ENCODE measurements at regions not wholly inside any gene's neighbourhood (a gene's known extent, or its start where the extent isn't known, plus 50 kb on each side); places are given as distances from the start of the nearest gene placed in this dataset.

- Histone ChIP-seq H3K9me3 (ENCODE audit: control insufficient read depth, insufficient read depth, low read length) (no peaks in the 10 kb centered on the region), H3K27ac (ENCODE audit: low read depth, low read length) (no peak overlapping the region), H3K4me3 (ENCODE audit: low read depth, low read length) (no peak overlapping the region), H3K27me3 (ENCODE audit: control insufficient read depth, insufficient read depth, low read length) (no peaks in the 10 kb centered on the region)
- POLR2A ChIA-PET, result no interaction called here
- no peak for TF ChIP-seq CTCF (IDR thresholded peaks at IDR 0.05; ENCODE audit: low read depth, low read length)
- CTCF ChIA-PET, result no interaction called here
- no peak for DNase-seq (ENCODE audit: low read depth, low spot score)
Observed at GRCh38 chr7:17546592-17546991, 248.1 kb downstream of the AHR start.

GRCh38 chr7:17548014-17548653 is 249.7 kb downstream of the AHR start:
- POLR2A ChIA-PET, result no interaction called here
- H3K27ac ChIP-seq (ENCODE audit: low read depth, low read length), result no peak overlapping the region
- CTCF ChIA-PET, result interaction anchor here (0.6 kb wide), 1 partner anchor 82 kb away, joined by 3 read pairs; no protein-coding TSS in a partner anchor
- H3K4me3 ChIP-seq (ENCODE audit: low read depth, low read length), result no peak overlapping the region
- H3K9me3 ChIP-seq (ENCODE audit: control insufficient read depth, insufficient read depth, low read length), result no peaks in the 10 kb centered on the region
- no peak for TF ChIP-seq CTCF (IDR thresholded peaks at IDR 0.05; ENCODE audit: low read depth, low read length)
- no peak for DNase-seq (ENCODE audit: low read depth, low spot score)
- no peaks in the 10 kb centered on the region for H3K27me3 ChIP-seq (ENCODE audit: control insufficient read depth, insufficient read depth, low read length)

GRCh38 chr7:17549406-17549805 is 251.0 kb downstream of the AHR start:
- ChIA-PET POLR2A (no interaction called here), CTCF (no interaction called here)
- no peak overlapping the region for H3K27ac ChIP-seq (ENCODE audit: low read depth, low read length)

GRCh38 chr7:17552373-17552772 is 253.9 kb downstream of the AHR start:
- Histone ChIP-seq H3K27me3 (ENCODE audit: control insufficient read depth, insufficient read depth, low read length) (no peaks in the 10 kb centered on the region), H3K27ac (ENCODE audit: low read depth, low read length) (no peak overlapping the region), H3K9me3 (ENCODE audit: control insufficient read depth, insufficient read depth, low read length) (no peaks in the 10 kb centered on the region), H3K4me3 (ENCODE audit: low read depth, low read length) (no peak overlapping the region)
- DNase-seq (ENCODE audit: low read depth, low spot score), result no peak
- ChIA-PET POLR2A (no interaction called here), CTCF (no interaction called here)
- no peak for TF ChIP-seq CTCF (IDR thresholded peaks at IDR 0.05; ENCODE audit: low read depth, low read length)

More at GRCh38 chr7:17549406-17549805, 251.0 kb downstream of the AHR start:
- DNase-seq (ENCODE audit: low read depth, low spot score), result no peak
- no peak for TF ChIP-seq CTCF (IDR thresholded peaks at IDR 0.05; ENCODE audit: low read depth, low read length)
- Histone ChIP-seq H3K9me3 (ENCODE audit: control insufficient read depth, insufficient read depth, low read length) (no peaks in the 10 kb centered on the region), H3K4me3 (ENCODE audit: low read depth, low read length) (no peak overlapping the region), H3K27me3 (ENCODE audit: control insufficient read depth, insufficient read depth, low read length) (no peaks in the 10 kb centered on the region)

GRCh38 chr7:17552952-17553351 is 254.5 kb downstream of the AHR start:
- Histone ChIP-seq H3K4me3 (ENCODE audit: low read depth, low read length) (no peak overlapping the region), H3K27ac (ENCODE audit: low read depth, low read length) (no peak overlapping the region), H3K27me3 (ENCODE audit: control insufficient read depth, insufficient read depth, low read length) (no peaks in the 10 kb centered on the region), H3K9me3 (ENCODE audit: control insufficient read depth, insufficient read depth, low read length) (no peaks in the 10 kb centered on the region)
- TF ChIP-seq CTCF (IDR thresholded peaks at IDR 0.05; ENCODE audit: low read depth, low read length), result no peak
- ChIA-PET POLR2A (no interaction called here), CTCF (no interaction called here)
- DNase-seq (ENCODE audit: low read depth, low spot score), result no peak
